ENCODE measurements at regions not wholly inside any gene's neighbourhood (a gene's known extent, or its start where the extent isn't known, plus 50 kb on each side); places are given as distances from the start of the nearest gene placed in this dataset.
"Not testable (repeated sequence)": the region's sequence is repeated elsewhere in the genome, so short reads cannot be mapped to it uniquely, and the experiment has no call there.

GRCh38 chr21:33998402-33998801, 75.0 kb upstream of the MRPS6 start:
- DNase-seq (no peak), ATAC-seq (peak; percentile 62)
- intact Hi-C loops (cut with DNase I, micrococcal nuclease): no loop called here

- no peak for DNase-seq
- intact Hi-C loops (cut with DNase I, micrococcal nuclease): no loop called here
- peak; percentile 45 for ATAC-seq
Measured at GRCh38 chr21:33997436-33997835, 75.9 kb upstream of the MRPS6 start.

GRCh38 chr21:33994373-33994772, 78.8 kb upstream of the ATP5PO start:
- ATAC-seq (no peak), DNase-seq (no peak)
- intact Hi-C loops (cut with DNase I, micrococcal nuclease): no loop called here

- ATAC-seq (peak; percentile 54), DNase-seq (peak; percentile 36 to 48)
- intact Hi-C loops (cut with DNase I, micrococcal nuclease): no loop called here
Measured at GRCh38 chr21:33993286-33994231, 78.0 kb upstream of the ATP5PO start.

GRCh38 chr21:33992412-33992811, 76.8 kb upstream of the ATP5PO start:
- ATAC-seq; DNase-seq; intact Hi-C loops (cut with DNase I, micrococcal nuclease): not testable (repeated sequence)

- ATAC-seq (no peak), DNase-seq (no peak)
- intact Hi-C loops (cut with DNase I, micrococcal nuclease): no loop called here
Measured at GRCh38 chr21:33991133-33991532, 75.5 kb upstream of the ATP5PO start.

GRCh38 chr21:33989440-33989839, 73.8 kb upstream of the ATP5PO start:
- ATAC-seq (peak; percentile 87), DNase-seq (no peak)
- intact Hi-C loops (cut with DNase I, micrococcal nuclease): no loop called here

GRCh38 chr21:33988237-33989017, 72.8 kb upstream of the ATP5PO start:
- intact Hi-C loops (cut with DNase I, micrococcal nuclease): no loop called here
- ATAC-seq: peak; percentile 29

GRCh38 chr21:33987461-33987860, 71.9 kb upstream of the ATP5PO start:
- intact Hi-C loops (cut with DNase I, micrococcal nuclease): no loop called here
- ATAC-seq (no peak), DNase-seq (no peak)

More at GRCh38 chr21:33988237-33989017, 72.8 kb upstream of the ATP5PO start:
- DNase-seq: no peak

- ATAC-seq: no peak
- DNase-seq: no peak
- intact Hi-C loops (cut with DNase I, micrococcal nuclease): no loop called here
Measured at GRCh38 chr21:33985117-33986050, 69.8 kb upstream of the ATP5PO start.

GRCh38 chr21:33984021-33984481, 68.4 kb upstream of the ATP5PO start:
- no peak for DNase-seq
- intact Hi-C loops (cut with DNase I, micrococcal nuclease): no loop called here
- no peak for ATAC-seq

- no peak for DNase-seq
- no peak for ATAC-seq
- intact Hi-C loops (cut with DNase I, micrococcal nuclease): no loop called here
Measured at GRCh38 chr21:33981391-33982101, 65.9 kb upstream of the ATP5PO start.

GRCh38 chr21:33980276-33980916, 64.8 kb upstream of the ATP5PO start:
- intact Hi-C loops (cut with DNase I, micrococcal nuclease): no loop called here
- DNase-seq (no peak), ATAC-seq (peak; percentile 73)

- ATAC-seq (no peak), DNase-seq (no peak)
- intact Hi-C loops (cut with DNase I, micrococcal nuclease): no loop called here
Measured at GRCh38 chr21:33978585-33978984, 63.0 kb upstream of the ATP5PO start.

GRCh38 chr21:33977721-33978369, 62.2 kb upstream of the ATP5PO start:
- DNase-seq: no peak
- no peak for ATAC-seq
- intact Hi-C loops (cut with DNase I, micrococcal nuclease): no loop called here

- DNase-seq: no peak
- intact Hi-C loops (cut with DNase I, micrococcal nuclease): no loop called here
- ATAC-seq: no peak
Measured at GRCh38 chr21:33977017-33977720, 61.6 kb upstream of the ATP5PO start.
